Activated naive CD4-positive, alpha-beta T cell treated with anti-CD3 and anti-CD28 coated beads for 36 hours (primary cell): ENCODE measurements at regions not wholly inside any gene's neighbourhood (a gene's known extent, or its start where the extent isn't known, plus 50 kb on each side); places are given as distances from the start of the nearest gene placed in this dataset.
"Not testable (repeated sequence)": the region's sequence is repeated elsewhere in the genome, so short reads cannot be mapped to it uniquely, and the experiment has no call there.

Experiments
- CTCF ChIA-PET: fragments of 350-600 bp; sonication (Branson Sonifier 250); formaldehyde crosslinking; loops from one replicate; lab custom pipeline; 2021; ENCODE audit warnings: antibody characterized with exemption; lab: Charles Lee
- DNase-seq: peaks from one replicate; pipeline ENCODE4 v3.0.0-alpha.2; 2020
- H3K27ac Mint-ChIP-seq: one replicate; pipeline ENCODE4 v1.8.0; 2021; ENCODE audit warnings: mild to moderate bottlenecking, mixed read lengths
- H3K27me3 Mint-ChIP-seq: one replicate; pipeline ENCODE4 v1.8.0; 2021; ENCODE audit warnings: low read depth, mixed read lengths
- H3K36me3 Mint-ChIP-seq: one replicate; pipeline ENCODE4 v1.8.0; 2021; ENCODE audit warnings: low read depth, mixed read lengths
- H3K4me1 Mint-ChIP-seq: one replicate; pipeline ENCODE4 v1.8.0; 2021; ENCODE audit warnings: low read depth, mixed read lengths
- H3K4me3 Mint-ChIP-seq: one replicate; pipeline ENCODE4 v1.8.0; 2021; ENCODE audit warnings: mild to moderate bottlenecking, moderate library complexity, mixed read lengths
- H3K9me3 Mint-ChIP-seq: one replicate; pipeline ENCODE4 v1.8.0; 2021; ENCODE audit warnings: mixed read lengths
- intact Hi-C: fragments of 100-400 bp; cut with micrococcal nuclease; formaldehyde crosslinking; loops from one replicate; pipeline ENCODE4 v1.15.1; 2023

- no peaks in the 10 kb centered on the region for H3K36me3 Mint-ChIP-seq
- DNase-seq, result no peak
- H3K9me3 Mint-ChIP-seq, result no peaks in the 10 kb centered on the region
- H3K4me1 Mint-ChIP-seq, result no peaks in the 10 kb centered on the region
- intact Hi-C loops, result no loop called here
- CTCF ChIA-PET, result interaction anchor here (1.9 kb wide), 1 partner anchor 72 kb away, joined by 6 read pairs; no protein-coding TSS in a partner anchor
- H3K27me3 Mint-ChIP-seq, result no peaks in the 10 kb centered on the region
- H3K27ac Mint-ChIP-seq, result no peak overlapping the region
- no peak overlapping the region for H3K4me3 Mint-ChIP-seq
Observed at GRCh38 chr20:40890635-40891034, 138.0 kb upstream of the TOP1 start.

GRCh38 chr20:40891351-40891750 lies 137.3 kb upstream of the TOP1 start:
- no peaks in the 10 kb centered on the region for H3K27me3 Mint-ChIP-seq
- intact Hi-C loops, result no loop called here
- no peak overlapping the region for H3K4me3 Mint-ChIP-seq
- no peak overlapping the region for H3K27ac Mint-ChIP-seq
- no peaks in the 10 kb centered on the region for H3K9me3 Mint-ChIP-seq
- DNase-seq, result no peak
- CTCF ChIA-PET, result interaction anchor here (0.6 to 1.9 kb wide), 3 partner anchors 72 to 150 kb away, joined by 3 to 6 read pairs (median 3); no protein-coding TSS in a partner anchor
- H3K4me1 Mint-ChIP-seq, result no peaks in the 10 kb centered on the region
- no peaks in the 10 kb centered on the region for H3K36me3 Mint-ChIP-seq

- intact Hi-C loops, result no loop called here
Observed at GRCh38 chr20:40892642-40893041, 136.0 kb upstream of the TOP1 start.

GRCh38 chr20:40893610-40894236 lies 134.9 kb upstream of the TOP1 start:
- CTCF ChIA-PET, result interaction anchor here (1.4 kb wide), 1 partner anchor 70 kb away, joined by 5 read pairs; no protein-coding TSS in a partner anchor
- Mint-ChIP-seq H3K27ac (no peak overlapping the region), H3K9me3 (no peaks in the 10 kb centered on the region), H3K36me3 (no peaks in the 10 kb centered on the region), H3K27me3 (no peaks in the 10 kb centered on the region), H3K4me1 (no peaks in the 10 kb centered on the region), H3K4me3 (no peak overlapping the region)
- DNase-seq, result no peak
- intact Hi-C loops, result no loop called here

More at GRCh38 chr20:40892642-40893041, 136.0 kb upstream of the TOP1 start:
- CTCF ChIA-PET, result interaction anchor here (1.4 kb wide), 1 partner anchor 71 kb away, joined by 5 read pairs; no protein-coding TSS in a partner anchor
- Mint-ChIP-seq H3K9me3 (no peaks in the 10 kb centered on the region), H3K4me3 (no peak overlapping the region), H3K4me1 (no peaks in the 10 kb centered on the region), H3K27ac (no peak overlapping the region), H3K36me3 (no peaks in the 10 kb centered on the region), H3K27me3 (no peaks in the 10 kb centered on the region)
- no peak for DNase-seq

- Mint-ChIP-seq H3K4me1 (no peaks in the 10 kb centered on the region), H3K9me3 (no peaks in the 10 kb centered on the region), H3K36me3 (no peaks in the 10 kb centered on the region), H3K27ac (no peak overlapping the region), H3K27me3 (no peaks in the 10 kb centered on the region), H3K4me3 (no peak overlapping the region)
- intact Hi-C loops, result no loop called here
- CTCF ChIA-PET, result no interaction called here
- no peak for DNase-seq
Observed at GRCh38 chr20:40894237-40894630, 134.4 kb upstream of the TOP1 start.

- Mint-ChIP-seq H3K27me3 (no peaks in the 10 kb centered on the region), H3K27ac (no peak overlapping the region), H3K4me1 (no peaks in the 10 kb centered on the region), H3K9me3 (no peaks in the 10 kb centered on the region), H3K36me3 (no peaks in the 10 kb centered on the region), H3K4me3 (no peak overlapping the region)
- intact Hi-C loops, result no loop called here
- CTCF ChIA-PET, result no interaction called here
- no peak for DNase-seq
Observed at GRCh38 chr20:40895182-40895581, 133.4 kb upstream of the TOP1 start.

- no peak overlapping the region for H3K27ac Mint-ChIP-seq
- H3K9me3 Mint-ChIP-seq, result no peaks in the 10 kb centered on the region
- intact Hi-C loops, result no loop called here
- no peaks in the 10 kb centered on the region for H3K27me3 Mint-ChIP-seq
- CTCF ChIA-PET, result no interaction called here
- H3K36me3 Mint-ChIP-seq, result no peaks in the 10 kb centered on the region
- no peak for DNase-seq
- no peaks in the 10 kb centered on the region for H3K4me1 Mint-ChIP-seq
- no peak overlapping the region for H3K4me3 Mint-ChIP-seq
Observed at GRCh38 chr20:40896814-40897700, 131.6 kb upstream of the TOP1 start.

GRCh38 chr20:40899344-40899743 lies 129.3 kb upstream of the TOP1 start:
- no peaks in the 10 kb centered on the region for H3K27me3 Mint-ChIP-seq

GRCh38 chr20:40900666-40901215 lies 127.9 kb upstream of the TOP1 start:
- CTCF ChIA-PET, result no interaction called here
- Mint-ChIP-seq H3K9me3 (no peaks in the 10 kb centered on the region), H3K4me3 (no peak overlapping the region)

More at GRCh38 chr20:40899344-40899743, 129.3 kb upstream of the TOP1 start:
- intact Hi-C loops, result no loop called here
- H3K4me1 Mint-ChIP-seq, result no peaks in the 10 kb centered on the region
- no peak for DNase-seq
- H3K36me3 Mint-ChIP-seq, result no peaks in the 10 kb centered on the region
- no peaks in the 10 kb centered on the region for H3K9me3 Mint-ChIP-seq
- CTCF ChIA-PET, result no interaction called here
- H3K4me3 Mint-ChIP-seq, result no peak overlapping the region
- no peak overlapping the region for H3K27ac Mint-ChIP-seq

GRCh38 chr20:40902661-40903060 lies 126.0 kb upstream of the TOP1 start:
- intact Hi-C loops, result no loop called here
- Mint-ChIP-seq H3K9me3 (peaks cover 2% of the 10 kb centered on the region), H3K27me3 (no peaks in the 10 kb centered on the region), H3K27ac (no peak overlapping the region), H3K4me3 (no peak overlapping the region), H3K36me3 (no peaks in the 10 kb centered on the region), H3K4me1 (no peaks in the 10 kb centered on the region)
- no peak for DNase-seq
- CTCF ChIA-PET, result no interaction called here

More at GRCh38 chr20:40900666-40901215, 127.9 kb upstream of the TOP1 start:
- no peaks in the 10 kb centered on the region for H3K27me3 Mint-ChIP-seq
- DNase-seq, result no peak
- no peaks in the 10 kb centered on the region for H3K36me3 Mint-ChIP-seq
- intact Hi-C loops, result no loop called here
- H3K4me1 Mint-ChIP-seq, result no peaks in the 10 kb centered on the region
- H3K27ac Mint-ChIP-seq, result no peak overlapping the region

GRCh38 chr20:40908309-40908708 lies 120.3 kb upstream of the TOP1 start:
- Mint-ChIP-seq H3K9me3 (peaks cover 2% of the 10 kb centered on the region), H3K36me3 (no peaks in the 10 kb centered on the region), H3K4me1 (no peaks in the 10 kb centered on the region), H3K27me3 (no peaks in the 10 kb centered on the region), H3K4me3 (no peak overlapping the region), H3K27ac (no peak overlapping the region)
- DNase-seq, result no peak
- CTCF ChIA-PET, result no interaction called here
- intact Hi-C loops, result no loop called here

GRCh38 chr20:40909489-40909888 lies 119.1 kb upstream of the TOP1 start:
- H3K9me3 Mint-ChIP-seq, H3K27me3 Mint-ChIP-seq, intact Hi-C loops, H3K36me3 Mint-ChIP-seq, CTCF ChIA-PET, H3K4me1 Mint-ChIP-seq, H3K4me3 Mint-ChIP-seq, H3K27ac Mint-ChIP-seq, DNase-seq: not testable (repeated sequence)
